ENCODE measurements at regions not wholly inside any gene's neighbourhood (a gene's known extent, or its start where the extent isn't known, plus 50 kb on each side); places are given as distances from the start of the nearest gene placed in this dataset.
"Not testable (repeated sequence)": the region's sequence is repeated elsewhere in the genome, so short reads cannot be mapped to it uniquely, and the experiment has no call there.

DNA sequence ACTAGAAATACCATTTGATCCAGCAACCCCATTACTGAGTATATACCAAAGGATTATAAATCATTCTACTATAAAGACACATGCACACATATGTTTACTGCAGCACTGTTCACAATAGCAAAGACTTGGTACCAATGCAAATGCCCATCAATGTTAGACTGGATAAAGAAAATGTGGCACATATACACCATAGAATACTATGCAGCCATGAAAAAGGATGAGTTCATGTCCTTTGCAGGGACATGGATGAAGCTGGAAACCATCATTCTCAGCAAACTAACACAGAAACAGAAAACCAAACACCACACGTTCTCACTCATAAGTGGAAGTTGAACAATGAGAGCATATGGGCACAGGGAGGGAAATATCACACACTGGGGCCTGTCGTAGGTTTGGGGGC is 106.0 kb downstream of the SPATA18 start:
- DNase-seq = not testable (repeated sequence)

DNA sequence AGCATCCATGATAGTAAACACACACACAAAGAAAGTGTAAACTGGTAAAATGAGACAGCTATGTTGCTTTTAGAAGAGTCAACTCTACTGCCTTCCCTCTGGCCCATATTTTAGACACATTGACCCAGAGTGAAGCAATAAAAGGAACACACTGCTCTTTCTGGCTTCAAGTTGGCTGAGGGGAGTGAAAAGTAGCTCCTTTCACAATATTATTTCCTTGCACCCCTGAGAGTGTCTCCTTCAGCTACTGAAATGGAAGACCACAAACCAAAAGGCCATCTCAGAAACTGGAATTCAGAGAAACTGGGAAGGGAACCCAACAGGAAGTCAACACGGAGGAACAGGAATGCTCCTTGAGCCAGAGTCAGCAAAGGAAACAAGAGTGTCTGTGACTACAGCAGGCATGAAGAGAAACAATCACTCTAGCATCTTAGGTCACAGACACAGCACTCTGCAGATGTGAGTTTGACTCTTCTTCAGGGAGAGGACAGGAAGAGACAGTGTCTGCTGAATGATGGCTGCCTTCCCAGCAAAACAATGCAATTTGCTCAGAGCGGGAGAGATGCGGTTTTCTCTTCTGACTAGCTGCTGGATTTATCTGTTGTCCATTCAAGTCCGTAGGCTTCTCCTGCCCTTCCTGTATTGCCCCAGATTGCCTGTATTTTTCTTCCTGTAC is 106.7 kb downstream of the SPATA18 start:
- DNase-seq = no peak

DNA sequence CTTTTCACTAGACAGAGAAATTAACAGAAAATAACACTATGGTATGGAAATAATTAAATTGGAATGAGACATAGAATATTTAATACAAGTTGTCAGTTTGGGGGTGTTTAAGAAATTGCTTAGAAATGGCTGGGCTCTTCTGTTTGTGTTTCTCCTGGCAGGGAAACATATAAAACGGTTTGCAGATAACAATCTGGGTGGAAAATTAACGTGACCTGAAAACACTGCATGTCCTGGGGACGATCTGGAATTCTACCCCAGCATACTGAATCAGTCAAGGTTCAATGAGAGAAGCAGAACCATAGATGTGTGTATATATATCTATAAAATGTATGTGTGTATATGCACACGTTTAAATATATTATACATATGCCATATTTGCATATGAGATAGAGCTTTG is 109.8 kb downstream of the SPATA18 start:
- DNase-seq = no peak

DNA sequence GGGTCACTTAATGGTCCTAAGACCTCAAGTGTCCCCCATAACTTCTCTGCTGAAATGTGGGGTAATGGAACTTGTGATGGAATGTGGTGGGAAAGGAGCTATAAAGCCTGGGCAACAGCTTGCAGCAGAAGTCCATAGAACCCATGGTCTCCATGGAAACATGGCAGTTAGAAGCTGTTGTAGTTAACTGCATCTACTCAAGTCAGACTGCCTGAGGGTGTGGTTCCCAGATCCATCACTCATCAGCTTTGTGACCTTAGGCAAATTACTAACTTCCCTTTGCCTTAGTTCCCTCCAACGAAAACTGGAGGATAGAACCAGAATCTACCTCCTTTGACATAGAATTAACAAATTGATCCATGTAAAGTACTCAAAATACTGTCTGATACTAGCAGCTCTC is 113.0 kb downstream of the SPATA18 start:
- DNase-seq = no peak

DNA sequence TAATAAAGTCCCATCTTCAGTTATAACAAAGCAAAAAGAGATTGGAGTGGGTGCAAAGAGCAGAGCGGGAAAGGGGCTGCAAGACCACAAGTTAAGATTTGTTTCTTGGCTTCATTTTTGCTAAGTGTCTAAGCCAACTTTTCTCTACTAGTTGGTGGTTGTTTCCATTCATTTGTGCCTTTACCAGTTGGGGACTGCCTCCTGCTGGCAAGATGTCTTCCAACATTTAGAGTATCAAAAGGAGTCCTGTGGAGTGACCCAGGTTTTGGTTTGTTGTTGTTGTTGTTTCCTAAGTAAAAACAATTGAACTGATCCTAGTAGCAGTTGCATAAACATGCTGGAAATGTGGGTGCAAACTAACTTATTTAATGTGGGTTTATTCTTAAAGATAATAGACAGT is 121.1 kb downstream of the SPATA18 start:
- no peak for DNase-seq

DNA sequence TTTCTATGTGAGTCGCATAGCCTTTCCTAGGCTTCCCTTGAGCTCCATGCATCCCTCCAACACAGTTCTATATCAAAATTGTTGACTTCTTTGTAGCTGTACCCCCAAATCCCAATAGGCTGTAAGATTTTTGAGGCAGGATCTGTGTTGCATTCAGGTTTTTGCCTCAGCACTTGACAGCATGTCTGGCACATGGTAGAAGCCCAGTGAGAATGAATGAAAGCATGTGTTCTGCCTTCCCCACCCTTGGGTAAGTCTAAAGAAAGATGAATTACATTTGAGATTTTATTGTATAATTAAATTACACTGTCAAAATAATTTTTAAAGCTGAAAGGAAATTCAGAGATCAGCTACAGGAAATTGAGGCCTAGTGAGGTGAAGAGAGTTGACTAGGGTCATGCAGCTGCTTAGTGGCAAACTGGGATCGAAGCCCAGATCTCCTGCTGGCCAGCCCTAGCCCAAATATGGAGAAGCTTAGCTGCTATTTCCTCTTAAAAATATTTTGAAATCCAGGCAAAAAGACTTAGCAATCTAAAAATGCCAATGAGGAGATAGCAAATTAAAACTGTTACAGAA is 122.5 kb downstream of the SPATA18 start:
- DNase-seq = peak; percentile 32

DNA sequence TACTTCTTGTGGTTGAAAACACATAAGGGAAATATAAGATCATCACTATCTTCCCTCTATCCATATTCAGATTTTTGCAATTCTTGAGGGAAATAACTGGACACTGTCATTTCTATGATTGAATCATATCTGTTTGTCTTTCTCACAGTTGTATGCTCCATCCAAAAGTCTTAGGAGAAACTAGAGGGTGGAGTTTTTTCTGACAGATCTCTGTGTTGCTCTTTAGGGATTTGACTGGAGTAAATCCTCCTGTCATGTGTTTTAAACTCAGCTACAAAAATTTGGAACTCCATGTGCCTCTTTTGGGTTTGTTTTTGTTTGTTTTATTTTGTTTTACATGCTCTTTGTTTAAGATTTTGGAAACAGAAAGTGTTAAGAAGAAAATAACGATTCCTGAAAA is 136.5 kb downstream of the SPATA18 start:
- no peak for DNase-seq

DNA sequence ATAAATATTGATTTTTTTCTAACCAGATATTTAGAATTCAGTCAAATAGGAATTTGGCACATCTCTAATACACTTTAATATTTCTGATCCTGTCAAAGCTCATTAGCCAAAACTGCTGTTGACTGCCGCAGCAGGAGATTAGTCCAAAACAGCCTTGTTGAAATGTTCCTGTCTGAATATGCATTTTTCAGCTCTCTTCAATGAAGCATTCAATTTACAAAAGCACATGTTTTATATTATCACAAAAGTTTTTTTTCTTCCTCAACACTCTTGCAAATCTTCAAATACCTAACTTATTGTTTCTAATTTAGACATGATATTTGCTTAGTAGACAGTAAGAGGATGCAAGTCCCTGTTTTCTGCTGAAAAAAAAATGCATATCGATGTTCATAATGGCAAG is 140.9 kb downstream of the SPATA18 start:
- DNase-seq = no peak

DNA sequence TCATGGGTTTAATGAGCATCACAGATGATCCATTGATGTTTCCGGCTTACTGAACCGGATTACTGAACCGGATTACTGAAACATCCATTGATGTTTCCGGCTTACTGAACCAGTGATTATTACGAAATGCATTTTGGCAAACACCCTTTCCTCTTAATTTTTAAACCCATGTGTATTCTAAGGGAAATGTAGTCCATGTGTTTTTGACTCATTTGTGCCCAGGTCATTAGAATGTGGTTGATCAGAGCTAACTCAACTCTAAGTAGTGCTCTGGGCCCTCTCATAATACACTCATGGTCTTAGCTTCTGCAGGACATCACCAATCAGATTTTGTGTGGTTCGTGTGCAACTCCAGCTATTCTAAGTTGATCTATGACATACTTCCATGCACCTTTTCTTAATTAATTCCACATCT is 141.6 kb downstream of the SPATA18 start:
- peak; percentile 52 for DNase-seq

DNA sequence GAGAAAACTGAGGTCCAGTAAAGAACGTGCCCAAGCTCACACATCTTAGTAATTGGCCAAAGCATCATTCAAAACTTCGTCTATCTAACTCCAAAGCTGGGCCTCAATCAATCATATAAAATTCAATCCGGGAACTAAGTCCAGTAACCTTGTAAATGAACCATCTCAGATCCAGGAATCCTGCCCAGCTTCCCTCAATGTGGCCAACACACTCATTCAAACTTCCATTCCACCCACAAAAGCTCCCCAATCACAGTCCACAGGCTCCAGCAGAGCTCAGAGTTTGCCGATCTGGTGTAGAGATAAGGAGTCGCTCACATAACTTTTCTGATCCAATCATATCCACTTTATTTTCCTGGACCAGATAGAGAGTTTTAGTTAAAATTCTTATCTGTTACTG is 144.8 kb downstream of the SPATA18 start:
- no peak for DNase-seq

DNA sequence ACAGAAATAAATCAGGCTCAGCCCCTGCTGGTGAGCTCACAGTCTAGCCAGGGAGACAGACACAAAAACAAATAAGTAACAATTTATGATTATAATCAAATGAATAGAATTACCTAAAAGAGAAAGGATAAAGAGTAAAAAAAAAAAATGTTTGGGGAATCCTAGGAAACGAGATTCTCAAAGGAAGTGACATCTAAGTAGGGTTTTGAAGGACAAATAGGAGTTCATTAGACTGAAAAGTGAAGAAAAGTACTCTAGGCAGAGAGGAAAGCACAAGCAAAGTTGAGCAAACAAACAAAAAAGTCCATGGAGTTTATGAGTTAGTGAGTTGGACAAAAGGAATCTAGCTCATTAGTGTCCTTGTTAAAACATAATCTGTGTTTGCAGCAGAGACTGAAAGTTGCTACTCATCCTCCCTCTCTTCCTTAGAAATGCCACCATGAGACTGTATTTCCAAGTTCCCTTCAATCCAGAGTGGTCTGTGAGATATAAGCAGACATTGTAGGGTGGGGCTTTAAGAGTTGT is 145.6 kb downstream of the SPATA18 start:
- no peak for DNase-seq

DNA sequence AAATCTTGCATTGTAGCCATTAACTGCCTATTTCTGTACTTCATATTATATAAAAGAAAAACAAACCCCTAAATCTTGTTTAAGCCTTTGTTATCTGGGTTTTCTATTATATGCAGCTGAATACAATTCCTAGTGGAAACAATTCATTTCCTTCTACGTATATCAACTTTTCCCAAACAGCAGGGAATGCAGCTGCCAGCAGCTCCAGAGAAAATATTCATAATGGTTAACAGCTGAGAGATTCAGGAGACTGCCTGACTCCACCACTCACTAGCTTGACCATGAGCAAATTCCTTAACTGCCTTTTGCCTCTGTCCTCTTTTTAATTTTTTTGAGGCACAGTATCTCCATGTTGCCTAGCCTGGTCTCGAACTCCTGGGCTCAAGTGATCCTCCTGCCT is 146.2 kb downstream of the SPATA18 start:
- DNase-seq = no peak

DNA sequence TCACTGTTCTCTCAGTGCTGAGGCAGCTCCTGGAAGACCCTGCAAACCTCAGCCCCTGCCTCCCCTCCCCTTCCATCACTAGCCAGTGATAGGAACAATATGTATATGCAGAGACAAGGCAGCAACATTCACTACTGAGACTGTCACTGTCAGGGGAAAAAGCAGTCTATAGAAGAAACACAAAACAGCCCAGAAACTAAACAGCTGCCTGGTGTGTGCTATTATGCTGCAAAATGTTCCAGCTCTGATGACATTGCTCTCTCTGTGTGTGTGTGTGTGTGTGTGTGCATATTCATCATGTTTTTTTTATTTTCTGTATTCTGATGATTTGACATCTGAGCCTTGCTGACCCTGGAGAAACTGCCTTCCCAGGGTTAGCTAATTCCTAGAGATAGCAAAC is 147.2 kb downstream of the SPATA18 start:
- no peak for DNase-seq

DNA sequence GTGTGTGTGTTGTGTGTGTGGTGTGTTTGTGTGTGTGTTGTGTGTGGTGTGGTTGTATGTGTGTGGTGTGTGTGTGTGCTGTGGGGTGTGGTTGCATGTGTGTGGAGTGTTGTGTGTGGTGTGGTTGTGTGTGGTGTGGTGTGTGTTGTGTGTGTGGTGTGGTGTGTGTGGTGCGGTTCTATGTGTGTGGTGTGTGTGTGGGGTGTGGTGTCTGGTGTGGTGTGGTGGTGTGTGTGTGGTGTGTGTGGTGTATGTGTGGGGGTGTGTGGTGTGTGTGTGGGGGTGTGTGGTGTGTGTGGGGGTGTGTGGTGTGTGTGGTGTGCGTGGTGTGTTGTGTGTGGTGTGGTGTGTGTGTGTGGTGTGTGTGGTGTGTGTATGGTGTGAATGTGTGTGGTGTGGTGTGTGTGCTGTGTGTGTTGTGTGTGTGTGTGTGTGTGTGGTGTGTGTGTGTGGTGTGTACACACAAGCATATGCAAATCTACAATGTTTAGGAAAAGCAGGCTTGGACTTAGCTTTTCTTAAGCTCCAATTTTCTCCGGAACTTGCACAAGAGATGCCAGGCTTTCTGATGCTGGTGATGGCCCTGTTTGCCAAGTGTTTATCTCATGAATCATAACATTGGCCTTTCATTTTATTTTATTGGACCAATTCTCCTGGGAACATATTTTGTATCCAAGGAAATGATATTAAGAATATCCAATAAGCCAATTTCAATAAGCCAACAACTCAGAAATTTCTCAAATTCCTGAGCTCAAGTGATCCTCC is 148.7 kb downstream of the SPATA18 start:
- DNase-seq = peak; percentile 73

DNA sequence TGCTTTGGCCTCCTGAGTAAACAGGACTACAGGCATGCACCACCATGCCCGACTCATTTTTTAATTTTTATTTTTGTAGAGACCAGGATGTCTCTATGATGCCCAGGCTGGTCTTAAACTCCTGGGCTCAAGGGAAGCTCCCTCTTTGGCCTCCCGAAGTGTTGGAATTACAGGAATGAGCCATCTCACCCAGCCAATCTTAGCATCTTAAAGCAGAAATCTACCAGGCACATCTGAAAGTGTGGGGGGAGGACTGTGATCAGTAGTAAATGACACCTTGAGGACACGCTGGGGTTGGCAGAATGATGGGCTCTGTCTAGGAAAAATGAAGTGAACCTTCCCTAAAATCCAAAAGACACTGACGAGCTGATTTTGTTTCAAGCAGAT is 149.2 kb downstream of the SPATA18 start:
- no peak for DNase-seq

DNA sequence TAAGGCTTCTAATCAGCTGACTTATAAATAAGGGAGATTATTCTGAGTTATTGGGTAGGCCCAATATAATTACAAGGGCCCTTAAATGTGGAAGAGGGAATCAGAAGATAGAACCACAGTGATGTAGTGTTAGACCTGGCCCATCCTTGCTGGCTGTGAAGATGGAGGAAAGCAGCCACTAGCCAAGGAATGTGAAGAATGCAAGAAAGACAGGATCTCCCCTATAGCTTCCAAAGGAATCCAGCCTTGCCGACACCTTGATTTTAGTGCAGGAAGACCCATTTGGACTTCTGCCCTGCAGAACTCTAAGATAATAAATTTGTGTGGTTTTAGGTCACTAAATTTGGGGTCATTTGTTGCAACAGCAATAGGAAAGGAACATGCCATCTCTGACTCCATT is 150.6 kb downstream of the SPATA18 start:
- peak; percentile 28 for DNase-seq

DNA sequence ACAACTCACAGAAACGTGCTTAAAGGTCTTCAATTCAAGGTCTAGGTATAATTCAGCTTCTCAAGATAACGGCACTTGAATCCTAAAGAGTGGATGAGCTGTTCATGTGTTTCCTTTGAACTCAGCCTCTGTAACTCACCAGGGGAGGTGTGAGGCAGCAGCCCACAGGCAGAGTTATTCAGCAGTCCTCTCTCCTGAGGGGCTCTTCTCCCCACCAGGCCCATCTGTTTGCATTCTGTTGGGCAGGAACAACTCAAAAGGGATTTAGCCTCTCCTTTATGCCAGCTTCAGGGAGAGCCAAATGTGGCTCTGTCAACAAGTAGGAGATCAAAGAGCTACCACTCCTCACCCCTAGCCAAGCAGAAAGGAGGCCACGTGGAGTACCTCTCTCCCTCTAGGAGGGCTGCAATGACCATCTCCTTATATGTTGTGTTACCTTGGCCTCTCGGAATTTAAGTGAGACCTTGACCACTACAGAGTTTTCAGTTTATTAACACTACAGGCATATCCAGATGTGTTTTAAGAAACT is 151.2 kb downstream of the SPATA18 start:
- DNase-seq = no peak

DNA sequence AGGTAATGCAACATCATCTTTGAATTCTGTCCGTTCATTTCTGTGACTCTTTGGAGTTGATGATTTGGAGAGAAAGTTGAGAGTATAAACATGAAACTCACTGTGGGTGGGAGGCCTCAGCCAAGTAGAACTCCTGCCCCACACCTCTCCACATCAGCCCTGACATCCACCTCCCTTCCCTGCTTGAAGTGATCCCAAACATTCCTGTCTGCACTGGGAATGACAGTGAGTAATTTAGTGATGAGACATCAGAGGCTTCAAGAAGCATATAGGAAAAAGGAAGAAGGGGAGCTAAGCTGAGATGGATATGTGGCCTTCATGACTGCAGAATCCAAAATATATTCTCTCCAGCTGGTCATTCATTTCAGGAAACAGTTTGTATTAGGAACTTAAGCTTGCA is 151.8 kb downstream of the SPATA18 start:
- DNase-seq = peak; percentile 8

DNA sequence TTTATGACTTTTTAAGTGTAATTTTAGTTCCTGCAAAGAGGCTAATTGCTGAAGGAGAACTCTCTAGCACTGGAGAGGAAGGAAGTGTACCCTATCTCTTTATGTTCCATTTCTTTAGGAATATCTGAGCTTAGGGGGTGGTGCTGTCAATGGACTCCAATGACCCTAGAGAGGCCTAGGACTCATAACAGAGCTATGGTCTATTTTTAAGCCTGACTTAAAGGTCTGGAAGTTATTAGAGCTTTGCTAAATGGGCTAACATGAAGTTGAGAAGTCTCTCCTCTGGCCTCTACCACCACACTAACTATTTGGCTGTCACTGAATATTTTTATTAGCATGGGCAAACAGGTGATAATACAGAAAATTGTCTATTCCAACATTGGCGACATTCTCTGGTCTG is 152.2 kb downstream of the SPATA18 start:
- peak; percentile 24 for DNase-seq

DNA sequence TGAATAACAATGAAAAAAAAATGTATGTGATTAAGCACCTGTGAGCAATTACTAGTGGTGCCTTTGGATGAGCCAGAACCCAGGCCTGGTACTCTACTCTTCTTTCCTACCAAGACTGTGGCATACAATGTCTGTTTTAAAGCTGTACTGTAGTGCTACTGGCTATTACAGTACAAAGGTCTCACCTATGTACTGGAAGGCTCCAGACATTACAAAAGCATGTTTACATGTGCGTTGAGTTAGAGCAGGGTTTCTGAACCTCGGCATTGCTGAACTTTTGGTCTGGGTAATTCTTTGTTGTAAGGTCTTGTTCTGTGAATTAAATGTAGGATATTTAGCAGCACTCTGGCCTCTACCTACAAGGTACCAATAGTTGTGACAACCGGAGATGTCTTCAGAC is 153.8 kb downstream of the SPATA18 start:
- no peak for DNase-seq

DNA sequence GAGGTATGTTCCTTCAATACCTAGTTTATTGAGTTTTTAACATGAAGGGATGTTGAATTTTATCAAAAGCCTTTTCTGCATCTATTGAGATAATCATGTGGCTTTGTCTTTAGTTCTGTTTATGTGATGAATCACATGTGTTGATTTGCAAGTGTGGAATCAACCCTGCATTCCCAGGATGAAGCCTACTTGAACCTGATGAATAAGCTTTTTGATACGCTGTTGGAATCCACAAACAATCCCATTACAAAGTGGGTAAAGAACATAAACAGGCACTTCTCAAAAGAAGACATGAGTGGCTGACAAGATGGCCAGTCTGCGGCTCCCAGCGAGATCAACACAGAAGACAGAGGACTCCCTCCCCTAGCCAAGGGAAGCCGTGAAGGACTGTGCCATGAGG is 156.0 kb downstream of the SPATA18 start:
- DNase-seq = not testable (repeated sequence)

DNA sequence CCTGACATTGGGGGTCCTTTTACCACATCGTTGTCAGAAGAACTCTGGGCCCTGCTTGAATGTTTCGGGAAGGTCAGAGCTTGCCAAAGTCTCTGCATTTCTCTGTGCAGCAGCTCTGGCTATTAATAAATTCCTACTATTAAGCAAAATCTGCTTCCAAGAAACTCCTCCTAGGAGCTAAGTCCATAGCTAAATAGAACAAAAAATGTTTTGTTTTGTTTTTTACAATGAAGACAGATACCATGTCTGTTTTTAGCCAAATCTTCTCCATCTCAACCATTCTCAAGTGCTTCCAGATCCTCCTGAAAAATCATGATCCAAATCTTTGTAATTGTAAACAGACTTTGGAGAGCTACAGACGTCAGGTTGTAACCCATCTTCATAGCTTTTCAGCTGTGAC is 161.6 kb downstream of the SPATA18 start:
- no peak for DNase-seq

DNA sequence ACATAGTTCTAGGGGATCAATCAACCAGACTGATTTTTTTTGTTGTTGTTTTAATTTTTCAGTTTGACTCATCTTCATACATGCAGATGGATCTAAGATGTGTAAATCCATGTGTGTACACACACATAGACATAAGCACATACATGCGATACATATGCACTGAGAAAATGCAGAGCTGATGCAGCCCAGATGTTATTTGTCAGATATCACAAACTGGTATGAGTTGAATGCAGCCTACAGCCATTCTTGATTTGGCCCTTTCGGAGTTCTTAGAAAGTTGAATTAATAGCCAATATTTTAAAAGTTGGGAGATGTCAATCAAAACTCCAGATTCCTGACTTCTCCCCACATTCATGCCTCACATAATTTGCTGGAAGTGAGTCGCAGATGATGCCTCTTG is 180.4 kb downstream of the SPATA18 start:
- DNase-seq = no peak
